Activated CD4-positive, alpha-beta T cell treated with anti-CD3 and anti-CD28 coated beads, Interleukin-2, amount 50 U/mL, for 24 hours (primary cell): ENCODE measurements at regions not wholly inside any gene's neighbourhood (a gene's known extent, or its start where the extent isn't known, plus 50 kb on each side); places are given as distances from the start of the nearest gene placed in this dataset.

Experiments
- DNase-seq, 2 donors: peaks; one replicate each; pipeline ENCODE4 v3.0.0-alpha.2; 2020; ENCODE audit warnings: low read depth in 1 of 2, low spot score in 1 of 2

- DNase-seq, result no peak
These were observed 95.5 kb downstream of the FAM204A start for GRCh38 chr10:118246332-118247295.

- DNase-seq, result no peak
These were observed 98.2 kb downstream of the FAM204A start for GRCh38 chr10:118243907-118244306.

- DNase-seq, result peak; percentile 35 to 69
These were observed 100.6 kb downstream of the FAM204A start for GRCh38 chr10:118241229-118242137.

DNA sequence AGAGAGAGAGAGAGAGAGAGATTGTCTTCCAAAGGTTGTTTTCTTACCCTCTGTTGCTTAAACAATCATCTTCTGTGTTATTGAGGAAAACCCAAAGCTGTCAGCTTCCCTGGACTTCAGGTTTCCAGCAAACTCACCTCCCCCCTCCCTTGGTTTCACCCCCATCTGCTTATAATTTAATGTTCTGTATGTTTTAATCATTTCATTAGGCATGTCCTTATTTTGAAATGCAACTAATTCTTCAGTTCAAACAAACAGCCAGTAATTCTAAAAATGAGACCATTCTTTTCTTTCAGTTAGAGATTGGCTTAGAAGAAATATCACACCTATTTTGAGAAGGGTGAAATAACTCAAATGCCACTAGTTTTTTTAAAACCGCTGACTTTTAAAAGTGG, 102.9 kb downstream of the FAM204A start:
- DNase-seq, result no peak

DNA sequence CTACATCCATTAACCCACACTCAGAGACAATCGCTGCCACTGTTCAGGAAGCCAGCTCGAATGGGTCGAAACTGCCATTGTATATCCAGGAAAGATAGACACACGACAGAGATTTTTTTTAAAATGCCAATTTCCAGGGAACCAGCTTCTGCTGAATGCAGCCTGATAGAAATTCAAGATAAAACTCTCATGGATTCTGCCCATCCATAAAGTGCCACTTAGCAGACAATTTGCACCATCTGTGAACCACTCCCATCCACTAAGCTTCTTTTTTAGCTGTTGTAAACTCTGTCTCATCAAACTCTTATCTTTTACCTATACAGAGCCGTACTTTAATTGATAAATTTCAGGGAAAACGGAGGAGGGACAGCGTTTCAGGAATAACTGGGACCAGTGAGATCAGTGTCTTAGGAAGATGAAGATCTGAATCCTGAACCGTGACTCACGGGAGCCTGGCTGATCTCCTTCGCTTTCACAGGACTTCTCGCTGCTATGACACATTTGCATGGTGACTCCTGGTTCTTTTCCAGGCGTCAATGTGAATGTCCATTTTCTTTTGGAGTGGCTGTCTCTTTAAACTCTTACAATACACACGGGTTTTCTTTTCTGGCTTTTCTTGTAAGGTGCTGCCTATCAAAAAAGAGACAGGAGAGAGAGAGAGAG, 103.4 kb downstream of the FAM204A start:
- no peak for DNase-seq

- no peak for DNase-seq
These were observed 104.2 kb downstream of the FAM204A start for GRCh38 chr10:118237930-118238329.

DNA sequence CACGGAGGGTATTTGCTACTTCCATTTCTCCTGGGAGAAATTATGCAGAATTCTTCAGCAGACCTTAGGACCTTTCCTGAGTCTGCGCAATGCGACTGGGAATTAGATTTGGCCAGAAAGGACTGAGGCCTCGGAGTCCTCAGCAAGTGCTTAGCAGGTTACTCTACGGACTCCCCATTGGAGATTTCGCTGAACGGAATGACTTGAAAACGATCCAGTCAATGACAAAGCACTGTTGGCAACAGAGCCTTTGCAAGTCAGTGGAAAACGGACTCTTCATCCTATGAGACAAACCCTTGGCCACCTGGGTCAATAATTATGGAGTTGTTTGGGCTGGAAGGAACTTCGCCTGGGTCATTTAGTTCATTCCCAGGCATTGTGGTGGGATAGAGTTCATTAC, 107.4 kb downstream of the FAM204A start:
- DNase-seq, result no peak

- DNase-seq, result no peak
These were observed 121.7 kb downstream of the FAM204A start for GRCh38 chr10:118220346-118220850.

DNA sequence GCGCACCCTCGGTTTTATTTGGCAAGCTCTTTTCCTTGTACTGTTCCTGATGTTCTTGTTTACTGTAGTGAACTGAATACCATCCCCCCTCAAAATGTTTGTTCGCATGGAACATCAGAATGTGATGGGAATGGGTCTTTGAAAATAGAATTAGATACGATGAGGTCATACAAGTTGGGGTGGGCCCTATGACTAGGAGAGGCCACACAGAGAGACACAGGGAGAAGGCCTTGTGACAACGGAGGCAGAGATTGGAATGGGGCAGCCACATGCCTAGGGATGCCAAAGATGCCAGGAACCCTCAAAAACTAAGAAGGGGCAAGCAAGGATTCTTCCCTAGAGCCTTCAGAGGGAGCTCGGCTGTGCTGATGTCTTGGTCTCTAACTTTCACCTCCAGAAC, 123.6 kb downstream of the FAM204A start:
- no peak for DNase-seq

DNA sequence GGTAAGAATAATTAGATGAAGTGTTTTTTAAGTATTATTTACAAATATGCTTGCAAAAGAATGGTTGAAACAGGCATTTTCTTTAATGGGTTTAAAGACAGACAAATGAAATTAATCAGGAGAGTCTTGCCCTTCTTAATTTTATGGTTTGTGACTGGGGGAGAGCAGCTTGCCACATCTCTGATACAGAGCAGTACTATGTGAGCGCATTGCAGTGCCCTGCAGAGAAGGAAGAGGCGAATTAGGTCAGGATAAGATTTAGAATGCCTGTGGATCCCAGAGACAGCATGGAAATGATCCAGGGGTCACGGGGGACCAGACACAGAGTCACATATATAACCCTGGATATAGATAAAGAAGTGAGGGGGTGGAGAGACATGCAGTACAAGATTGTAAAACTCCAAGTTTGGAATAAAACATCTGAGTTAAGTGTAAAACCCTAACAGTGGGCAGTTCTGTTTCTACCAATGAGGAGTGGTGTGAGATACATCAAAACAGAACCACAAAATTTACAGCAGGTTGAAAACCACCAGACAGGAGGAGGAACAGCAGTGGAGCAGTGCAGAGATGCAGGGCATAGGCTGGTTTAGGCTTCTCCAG, 125.5 kb downstream of the FAM204A start:
- DNase-seq, result no peak

GRCh38 chr10:118216020-118216419, 126.1 kb downstream of the FAM204A start:
- no peak for DNase-seq

- DNase-seq, result no peak
These were observed 127.3 kb downstream of the FAM204A start for GRCh38 chr10:118214776-118215175.

- no peak for DNase-seq
These were observed 128.7 kb downstream of the FAM204A start for GRCh38 chr10:118213436-118213835.

DNA sequence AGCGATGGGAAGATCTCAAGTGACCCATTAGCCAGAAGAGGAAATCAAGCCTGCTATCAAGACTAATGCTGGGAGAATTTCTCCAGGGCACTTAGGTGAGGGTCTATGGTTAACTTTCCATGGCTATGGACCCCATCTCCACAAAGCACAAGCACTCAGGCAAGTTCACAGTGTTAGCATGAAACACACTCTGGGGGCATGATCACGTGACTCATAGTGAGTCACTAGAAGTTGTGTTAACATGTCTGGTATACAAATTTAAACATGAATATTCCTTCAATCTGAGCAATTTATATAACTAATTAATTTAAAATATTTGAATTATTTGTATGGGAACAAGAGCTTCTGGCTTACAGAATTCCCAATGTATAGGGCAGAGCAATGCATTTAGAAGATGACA, 131.8 kb downstream of the FAM204A start:
- DNase-seq, result no peak

- no peak for DNase-seq
These were observed 132.9 kb downstream of the FAM204A start for GRCh38 chr10:118209215-118209614.

DNA sequence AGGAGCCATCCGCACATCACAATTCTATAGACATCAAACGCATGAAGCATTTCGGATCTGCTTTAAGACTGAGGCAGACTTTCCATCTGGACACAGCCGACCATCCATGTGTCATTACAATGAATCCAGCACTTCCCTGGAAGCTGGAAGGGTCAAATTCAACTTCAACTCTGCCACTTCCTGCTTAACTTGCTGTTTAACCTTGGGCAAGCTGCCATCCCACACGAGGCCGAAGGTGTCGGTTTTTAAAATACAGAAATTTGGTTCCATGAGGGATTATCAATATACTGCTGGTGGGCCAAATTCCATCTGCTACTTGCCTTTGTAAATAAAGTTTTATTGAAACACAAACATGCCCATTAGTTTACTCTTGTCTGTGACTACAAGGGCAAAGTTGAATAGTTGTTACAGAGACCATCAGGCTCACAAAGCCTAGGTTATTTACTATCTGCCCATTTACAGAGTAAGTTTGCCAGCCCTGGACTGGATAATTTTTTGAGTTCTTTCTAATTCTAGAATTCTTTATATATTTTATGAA, 134.6 kb downstream of the FAM204A start:
- DNase-seq, result no peak

- no peak for DNase-seq
These were observed 137.7 kb downstream of the FAM204A start for GRCh38 chr10:118204292-118204943.

- no peak for DNase-seq
These were observed 138.7 kb downstream of the FAM204A start for GRCh38 chr10:118203461-118203860.

DNA sequence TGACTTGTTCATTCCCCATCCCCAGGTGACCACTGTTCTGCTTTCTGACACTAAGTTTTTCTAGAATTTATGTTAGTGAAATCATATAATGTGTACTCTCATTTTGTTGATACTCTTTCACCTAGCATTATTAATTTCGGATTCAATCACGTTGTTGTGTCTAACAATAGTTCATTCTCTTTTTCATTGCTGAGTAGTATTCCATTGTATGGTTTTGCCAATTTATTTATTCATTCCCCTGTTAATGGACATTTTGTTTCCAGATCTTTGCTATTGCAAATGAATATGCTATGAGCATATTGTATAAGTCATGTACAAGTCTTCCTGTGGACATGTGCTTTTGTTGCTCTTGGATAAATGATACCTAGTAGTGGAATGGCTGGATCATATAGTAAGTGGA, 146.4 kb downstream of the FAM204A start:
- DNase-seq, result no peak

GRCh38 chr10:118193642-118194041, 146.9 kb upstream of the RAB11FIP2 start:
- no peak for DNase-seq
